SK-N-SH treated with all-trans-retinoic acid at 6 μM for 48 hours (cell line): ENCODE measurements at regions not wholly inside any gene's neighbourhood (a gene's known extent, or its start where the extent isn't known, plus 50 kb on each side); places are given as distances from the start of the nearest gene placed in this dataset.

Experiments
- ATAC-seq: fragments of 200-7000 bp; cut with Tn5 transposase; 3 replicates; pipeline ENCODE4 v1.9.1; 2020; ENCODE audit warnings: mild to moderate bottlenecking, moderate library complexity
- ARNTL ChIP-seq: fragments of 450-650 bp; formaldehyde crosslinking; IDR thresholded peaks from 2 replicates; pipeline ENCODE4 v1.5.0; 2020; ENCODE audit warnings: low read depth, mild to moderate bottlenecking, moderate library complexity, borderline replicate concordance
- CSDC2 ChIP-seq: fragments of 250-450 bp; sonication (Bioruptor Pico); IDR thresholded peaks from 2 replicates; pipeline ENCODE4 v1.5.0; 2020; ENCODE audit warnings: mild to moderate bottlenecking, moderate library complexity
- CSRNP3 ChIP-seq: fragments of 250-450 bp; sonication (Bioruptor Pico); IDR thresholded peaks from 2 replicates; pipeline ENCODE4 v1.5.1; 2021; ENCODE audit warnings: mild to moderate bottlenecking, moderate library complexity
- ESRRG ChIP-seq: fragments of 250-450 bp; sonication (Bioruptor Pico); IDR thresholded peaks from 2 replicates; pipeline ENCODE4 v1.6.1; 2021; ENCODE audit warnings: mild to moderate bottlenecking
- GLIS3 ChIP-seq: fragments of 250-450 bp; sonication (Bioruptor Pico); IDR thresholded peaks from 2 replicates; pipeline ENCODE4 v1.5.0; 2020; ENCODE audit warnings: mild to moderate bottlenecking, moderate library complexity
- ISL1 ChIP-seq: fragments of 250-450 bp; sonication (Bioruptor Pico); IDR thresholded peaks from 2 replicates; pipeline ENCODE4 v2.1.2; 2022; ENCODE audit warnings: mild to moderate bottlenecking, moderate library complexity
- OSR1 ChIP-seq: fragments of 250-450 bp; sonication (Bioruptor Pico); IDR thresholded peaks from 2 replicates; pipeline ENCODE4 v1.8.0; 2022; ENCODE audit warnings: moderate library complexity, mild to moderate bottlenecking, inconsistent platforms
- POU6F1 ChIP-seq: fragments of 250-450 bp; sonication (Bioruptor Pico); IDR thresholded peaks from 2 replicates; pipeline ENCODE4 v1.8.0; 2021; ENCODE audit warnings: low read depth, mild to moderate bottlenecking, moderate library complexity, borderline replicate concordance
- RARB ChIP-seq: fragments of 250-450 bp; sonication (Bioruptor Pico); IDR thresholded peaks from 2 replicates; pipeline ENCODE4 v1.8.0; 2021; ENCODE audit warnings: mild to moderate bottlenecking, moderate library complexity
- SNAI2 ChIP-seq: fragments of 250-450 bp; sonication (Bioruptor Pico); IDR thresholded peaks from 2 replicates; pipeline ENCODE4 v1.5.0; 2020; ENCODE audit warnings: mild to moderate bottlenecking, moderate library complexity
- TCF4 ChIP-seq: fragments of 250-450 bp; sonication (Bioruptor Pico); IDR thresholded peaks from 2 replicates; pipeline ENCODE4 v1.8.0; 2021; ENCODE audit warnings: mild to moderate bottlenecking, moderate library complexity, borderline replicate concordance
- TOX ChIP-seq: fragments of 250-450 bp; sonication (Bioruptor Pico); IDR thresholded peaks from 2 replicates; pipeline ENCODE4 v1.8.0; 2021; ENCODE audit warnings: mild to moderate bottlenecking, moderate library complexity, borderline replicate concordance
- TSHZ2 ChIP-seq: fragments of 250-450 bp; sonication (Bioruptor Pico); IDR thresholded peaks from 2 replicates; pipeline ENCODE4 v1.5.0; 2020; ENCODE audit warnings: mild to moderate bottlenecking, moderate library complexity
- ZC3H10 ChIP-seq: fragments of 250-450 bp; sonication (Bioruptor Pico); IDR thresholded peaks from 2 replicates; pipeline ENCODE4 v1.5.1; 2021; ENCODE audit warnings: mild to moderate bottlenecking, moderate library complexity
- ZFP30 ChIP-seq: fragments of 450-650 bp; formaldehyde crosslinking; IDR thresholded peaks from 2 replicates; pipeline ENCODE4 v1.5.0; 2022; ENCODE audit warnings: mild to moderate bottlenecking, moderate library complexity
- ZNF565 ChIP-seq: fragments of 450-650 bp; formaldehyde crosslinking; conservative IDR thresholded peaks from 2 replicates; pipeline ENCODE4 v1.5.0; 2020; ENCODE audit warnings: low read depth, mild to moderate bottlenecking, moderate library complexity
- ZNF70 ChIP-seq: fragments of 450-650 bp; formaldehyde crosslinking; IDR thresholded peaks from 2 replicates; pipeline ENCODE4 v1.5.0; 2020; ENCODE audit warnings: mild to moderate bottlenecking, moderate library complexity
- ZNF8 ChIP-seq: fragments of 450-650 bp; formaldehyde crosslinking; IDR thresholded peaks from 2 replicates; pipeline ENCODE4 v1.5.0; 2020; ENCODE audit warnings: mild to moderate bottlenecking, moderate library complexity

DNA sequence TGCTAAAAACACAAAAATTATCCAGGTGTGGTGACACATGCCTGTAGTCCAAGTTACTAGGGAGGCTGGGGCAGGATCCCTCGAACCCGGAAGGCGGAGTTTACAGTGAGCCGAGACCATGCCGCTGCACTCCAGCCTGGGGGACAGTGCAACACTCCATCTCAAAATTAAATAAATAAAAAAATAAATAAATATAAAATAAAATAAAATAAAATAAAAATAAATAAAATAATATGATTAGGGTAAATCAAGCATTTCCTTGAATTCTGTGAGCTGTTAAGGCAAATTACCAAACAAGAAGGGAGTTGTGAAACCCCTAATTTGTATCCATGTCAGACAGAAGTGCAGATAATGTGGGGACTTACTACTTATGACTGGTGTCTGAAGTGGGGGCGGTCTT, 1928.9 kb upstream of the IGFBP7 start:
- TF ChIP-seq TCF4 (CRISPR knock-in tag) (no peak), TSHZ2 (CRISPR knock-in tag) (no peak), ZFP30 (CRISPR knock-in tag) (no peak), TOX (CRISPR knock-in tag) (no peak), GLIS3 (CRISPR knock-in tag) (no peak)
- no peak for ATAC-seq

DNA sequence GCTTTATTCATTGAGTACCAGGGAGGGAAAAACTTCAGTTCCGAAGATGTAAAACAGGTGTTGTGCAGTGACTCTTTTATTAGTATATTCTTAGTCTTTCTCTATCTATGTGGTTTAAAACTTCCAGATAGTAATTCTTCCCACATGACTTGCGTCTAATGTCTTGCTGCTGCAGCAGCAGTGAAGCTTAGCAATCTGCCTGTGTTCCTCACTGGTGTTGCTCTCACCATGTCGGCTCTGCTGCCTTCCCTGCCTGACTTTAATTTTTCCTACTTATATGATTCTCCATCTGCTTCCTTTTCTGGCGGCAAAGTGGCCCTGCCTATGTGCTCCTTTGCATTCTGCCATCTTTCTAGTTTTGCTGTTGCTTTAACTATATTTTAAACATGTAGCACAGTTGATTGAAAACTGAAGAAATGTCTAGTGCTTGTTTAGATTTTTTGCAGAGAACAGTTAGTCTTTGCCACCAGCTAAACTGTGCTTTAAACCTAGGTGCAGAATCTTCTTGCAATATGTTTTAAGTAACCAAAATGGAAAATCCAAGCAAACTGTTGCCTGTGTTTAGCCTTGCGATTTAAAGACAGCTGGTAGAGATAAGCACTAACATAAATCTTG, 1934.2 kb upstream of the IGFBP7 start:
- ATAC-seq, result no peak
- TF ChIP-seq POU6F1 (no peak), RARB (no peak), ZNF8 (CRISPR knock-in tag) (no peak), ESRRG (CRISPR knock-in tag) (no peak), TCF4 (CRISPR knock-in tag) (no peak), ZNF70 (CRISPR knock-in tag) (no peak), ZC3H10 (CRISPR knock-in tag) (no peak), TSHZ2 (CRISPR knock-in tag) (no peak), CSDC2 (CRISPR knock-in tag) (no peak), ZFP30 (CRISPR knock-in tag) (no peak), GLIS3 (CRISPR knock-in tag) (no peak), CSRNP3 (CRISPR knock-in tag) (no peak), OSR1 (no peak), ISL1 (CRISPR knock-in tag) (no peak), ARNTL (CRISPR knock-in tag) (no peak), SNAI2 (CRISPR knock-in tag) (no peak), ZNF565 (no peak)

GRCh38 chr4:59054086-59054485, 1943.9 kb upstream of the IGFBP7 start:
- ATAC-seq, result no peak
- peak; percentile 93 for TF ChIP-seq ISL1 (CRISPR knock-in tag)
- no peak for TF ChIP-seq ZFP30 (CRISPR knock-in tag)

DNA sequence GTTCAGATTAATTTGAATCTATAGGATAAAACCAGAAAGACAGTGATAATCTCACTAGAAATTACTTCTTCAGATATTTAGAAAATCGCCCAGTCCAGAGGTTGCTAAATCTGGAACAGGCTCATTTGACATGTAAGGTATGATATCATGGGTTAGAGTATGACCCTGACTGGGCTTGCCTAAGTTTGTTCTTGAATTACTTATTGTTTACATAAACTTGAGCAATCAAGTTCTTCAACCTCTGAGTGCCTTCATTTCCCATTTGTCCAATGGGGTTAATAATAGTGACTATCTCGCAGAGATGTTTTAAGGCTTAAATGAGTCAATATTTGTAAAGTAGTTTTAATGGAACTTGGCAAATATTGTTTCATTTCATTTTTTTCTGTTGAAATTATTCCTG, 1947.6 kb upstream of the IGFBP7 start:
- TF ChIP-seq ZC3H10 (CRISPR knock-in tag) (no peak), ISL1 (CRISPR knock-in tag) (no peak), TSHZ2 (CRISPR knock-in tag) (no peak), TCF4 (CRISPR knock-in tag) (no peak), TOX (CRISPR knock-in tag) (no peak)
- no peak for ATAC-seq
